Fibroblast of mammary gland (primary cell): ENCODE measurements at regions not wholly inside any gene's neighbourhood (a gene's known extent, or its start where the extent isn't known, plus 50 kb on each side); places are given as distances from the start of the nearest gene placed in this dataset.

ENCODE experiments used
- DNase-seq: peaks from one replicate; pipeline ENCODE4 v3.0.0-alpha.2; 2010; ENCODE audit warnings: low read depth
- H3K4me3 ChIP-seq: 2 replicates; pipeline ENCODE4 v1.5.1; 2011; ENCODE audit warnings: low read depth, mild to moderate bottlenecking, low read length, moderate library complexity; ENCODE audit not compliant: control insufficient read depth
- TF ChIP-seq, protein P1 (sequence below): conservative IDR thresholded peaks from 2 replicates; pipeline ENCODE4 v1.5.1; 2011; ENCODE audit warnings: low read depth, low read length, inconsistent platforms; ENCODE audit not compliant: control insufficient read depth, insufficient read depth

DNA sequence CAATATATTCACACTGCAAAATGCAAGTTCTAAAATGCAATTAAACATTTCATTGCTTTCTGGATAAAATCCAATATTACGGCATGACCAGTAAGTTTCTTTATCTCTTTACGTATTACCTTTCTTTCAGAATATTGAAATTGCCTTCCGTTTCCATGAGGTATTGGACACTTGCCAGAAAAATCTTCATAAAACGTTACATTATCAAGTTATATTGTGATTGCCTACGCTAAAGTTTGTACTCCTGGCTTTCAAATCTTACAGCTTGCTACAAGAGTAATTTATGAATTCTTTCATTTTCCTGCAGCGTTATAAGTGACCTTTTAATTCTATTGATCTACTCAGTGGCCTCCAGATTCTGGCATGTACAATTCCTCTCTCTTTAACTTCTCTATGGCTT is 1349.3 kb downstream of the OTOL1 start:
- TF ChIP-seq, protein P1, sequence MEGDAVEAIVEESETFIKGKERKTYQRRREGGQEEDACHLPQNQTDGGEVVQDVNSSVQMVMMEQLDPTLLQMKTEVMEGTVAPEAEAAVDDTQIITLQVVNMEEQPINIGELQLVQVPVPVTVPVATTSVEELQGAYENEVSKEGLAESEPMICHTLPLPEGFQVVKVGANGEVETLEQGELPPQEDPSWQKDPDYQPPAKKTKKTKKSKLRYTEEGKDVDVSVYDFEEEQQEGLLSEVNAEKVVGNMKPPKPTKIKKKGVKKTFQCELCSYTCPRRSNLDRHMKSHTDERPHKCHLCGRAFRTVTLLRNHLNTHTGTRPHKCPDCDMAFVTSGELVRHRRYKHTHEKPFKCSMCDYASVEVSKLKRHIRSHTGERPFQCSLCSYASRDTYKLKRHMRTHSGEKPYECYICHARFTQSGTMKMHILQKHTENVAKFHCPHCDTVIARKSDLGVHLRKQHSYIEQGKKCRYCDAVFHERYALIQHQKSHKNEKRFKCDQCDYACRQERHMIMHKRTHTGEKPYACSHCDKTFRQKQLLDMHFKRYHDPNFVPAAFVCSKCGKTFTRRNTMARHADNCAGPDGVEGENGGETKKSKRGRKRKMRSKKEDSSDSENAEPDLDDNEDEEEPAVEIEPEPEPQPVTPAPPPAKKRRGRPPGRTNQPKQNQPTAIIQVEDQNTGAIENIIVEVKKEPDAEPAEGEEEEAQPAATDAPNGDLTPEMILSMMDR, result no peak
- no peak for DNase-seq
- no peak overlapping the region for H3K4me3 ChIP-seq

DNA sequence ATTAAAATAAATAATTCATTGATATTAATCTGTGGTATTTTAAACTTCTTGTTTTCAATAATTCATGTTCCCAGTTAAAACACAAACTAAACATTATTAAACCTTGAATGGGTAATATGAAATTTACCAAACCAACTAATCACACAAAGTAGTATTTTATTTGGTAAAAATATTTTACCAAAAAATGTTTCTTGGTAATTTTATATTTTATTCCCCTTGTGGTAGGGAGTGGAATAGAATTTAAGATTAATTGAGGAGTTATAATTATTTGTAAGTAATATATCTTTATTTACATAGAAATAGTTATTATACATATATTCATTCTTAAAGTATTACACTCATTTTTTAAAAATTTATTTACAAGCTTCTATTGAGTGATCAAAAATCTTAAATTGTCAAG is 1350.9 kb downstream of the OTOL1 start:
- TF ChIP-seq, protein P1, result no peak
- no peak for DNase-seq
- no peak overlapping the region for H3K4me3 ChIP-seq

DNA sequence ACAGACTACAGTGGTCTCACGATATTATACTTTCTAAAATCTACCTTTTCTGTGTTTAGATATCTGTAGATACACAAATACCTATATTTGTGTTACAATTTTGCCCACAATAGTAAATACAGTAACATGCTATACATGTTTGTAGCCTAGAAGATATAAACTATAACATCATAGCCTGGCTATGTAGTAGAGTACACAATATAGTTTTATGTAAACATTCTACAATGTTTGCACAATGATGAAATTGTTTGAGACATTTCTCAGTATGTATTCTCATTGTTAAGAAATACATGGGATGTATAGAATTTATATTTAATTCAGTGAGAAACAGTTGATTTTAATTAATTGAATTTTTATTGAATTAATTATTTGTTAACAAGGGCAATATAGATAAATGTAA is 1367.0 kb downstream of the OTOL1 start:
- DNase-seq, result no peak
- H3K4me3 ChIP-seq, result no peak overlapping the region
- TF ChIP-seq, protein P1, result no peak

DNA sequence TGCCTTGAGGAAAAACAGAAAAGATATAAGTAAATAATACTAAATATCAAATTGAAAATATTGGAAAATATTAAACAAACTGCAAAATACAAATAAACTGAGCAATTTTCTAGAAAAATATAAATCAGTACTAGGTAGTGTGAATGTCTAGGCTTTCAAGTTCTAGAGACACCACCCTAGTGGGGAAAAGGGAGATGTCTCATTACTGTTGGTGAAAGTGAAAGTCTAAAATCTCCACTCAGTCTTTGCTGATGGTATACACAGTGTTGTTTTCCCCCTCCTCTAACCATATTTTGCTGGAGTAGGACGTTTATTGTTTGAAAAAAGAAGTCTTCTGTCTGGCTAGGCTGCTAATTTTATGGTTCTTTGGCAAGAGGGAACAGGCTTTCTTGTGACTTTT is 1368.9 kb downstream of the OTOL1 start:
- DNase-seq, result no peak
- no peak overlapping the region for H3K4me3 ChIP-seq
- TF ChIP-seq, protein P1, result no peak

- no peak overlapping the region for H3K4me3 ChIP-seq
- DNase-seq, result no peak
- TF ChIP-seq, protein P1, result no peak
Observed at GRCh38 chr3:162879021-162879562, 1382.5 kb downstream of the OTOL1 start.

GRCh38 chr3:162884373-162884772 is 1387.8 kb downstream of the OTOL1 start:
- no peak overlapping the region for H3K4me3 ChIP-seq
- no peak for DNase-seq
- TF ChIP-seq, protein P1, result no peak
